GM20431 (cell line): ENCODE measurements at regions not wholly inside any gene's neighbourhood (a gene's known extent, or its start where the extent isn't known, plus 50 kb on each side); places are given as distances from the start of the nearest gene placed in this dataset.
"Not testable (repeated sequence)": the region's sequence is repeated elsewhere in the genome, so short reads cannot be mapped to it uniquely, and the experiment has no call there.

Experiments
- in situ Hi-C: fragments of 300-500 bp; cut with MseI, MboI; formaldehyde crosslinking; loops from one replicate; pipeline ENCODE4 v1.15.0; 2020; ENCODE audit warnings: low sequenced_read_pairs; ENCODE audit not compliant: unreplicated experiment

- in situ Hi-C loops = no loop called here
Observed at GRCh38 chrX:39248330-39248729, 447.1 kb downstream of the MID1IP1 start.

- in situ Hi-C loops = no loop called here
Observed at GRCh38 chrX:39249999-39250398, 448.7 kb downstream of the MID1IP1 start.

GRCh38 chrX:39251995-39252394, 450.7 kb downstream of the MID1IP1 start:
- in situ Hi-C loops = no loop called here

DNA sequence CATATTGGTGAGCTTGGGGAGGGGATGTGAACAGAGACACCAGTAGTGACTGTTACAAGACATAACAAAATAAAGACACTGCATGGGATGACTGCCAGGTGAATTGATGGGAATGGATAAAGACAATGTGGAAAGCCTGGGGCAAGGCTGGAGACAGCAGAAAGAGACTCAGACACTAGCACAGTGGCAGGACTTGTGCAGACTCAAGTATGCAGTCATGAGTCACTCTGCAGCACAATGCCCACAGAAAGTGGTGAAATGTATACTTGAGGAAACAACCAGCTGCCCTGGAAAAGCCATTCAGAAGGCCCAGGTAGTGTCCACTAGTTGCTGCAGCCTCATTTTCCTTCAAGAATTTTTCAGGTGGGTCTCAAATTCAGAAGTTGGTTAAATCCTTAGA, 452.3 kb downstream of the MID1IP1 start:
- in situ Hi-C loops = no loop called here

- in situ Hi-C loops = no loop called here
Observed at GRCh38 chrX:39258331-39258730, 457.1 kb downstream of the MID1IP1 start.

DNA sequence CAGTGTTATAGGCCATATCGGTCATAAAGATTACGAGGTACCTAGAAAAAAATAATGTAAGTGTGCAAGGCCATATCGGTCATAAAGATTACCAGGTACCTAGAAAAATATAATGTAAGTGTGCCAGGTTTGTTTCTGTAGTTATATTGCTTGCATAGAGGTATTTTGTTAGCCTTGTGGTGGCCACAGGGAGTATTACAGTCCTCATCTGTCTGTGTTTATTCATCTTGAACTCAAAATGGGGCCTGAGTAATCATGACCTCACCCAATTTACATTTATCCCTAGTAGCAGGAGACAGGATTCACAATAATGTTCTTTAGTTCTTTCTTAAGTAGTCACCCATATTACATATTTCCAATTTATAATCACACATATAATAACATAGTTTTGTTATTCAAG, 459.7 kb downstream of the MID1IP1 start:
- in situ Hi-C loops = no loop called here

GRCh38 chrX:39261446-39262147, 460.3 kb downstream of the MID1IP1 start:
- in situ Hi-C loops = no loop called here

- in situ Hi-C loops = no loop called here
Observed at GRCh38 chrX:39262641-39263040, 461.4 kb downstream of the MID1IP1 start.

DNA sequence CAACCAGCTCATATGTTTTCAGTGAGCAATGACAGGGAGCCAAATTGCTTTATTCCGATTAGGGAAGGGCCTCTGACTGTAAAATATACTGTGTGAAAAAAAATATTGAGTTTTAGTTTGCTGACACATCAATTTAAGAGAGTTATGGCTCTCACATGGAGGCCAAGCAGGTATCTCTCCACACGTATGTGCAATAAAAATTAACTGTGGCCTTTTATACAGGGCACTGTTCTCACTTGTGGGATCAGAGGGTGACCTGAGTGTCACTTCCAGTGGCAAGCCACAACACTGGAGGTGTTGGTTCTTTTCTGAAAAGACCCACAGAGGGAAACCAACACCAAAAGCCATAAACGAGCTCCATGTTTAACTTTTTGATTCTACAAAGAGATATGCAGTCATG, 462.8 kb downstream of the MID1IP1 start:
- in situ Hi-C loops = no loop called here

GRCh38 chrX:39267176-39267575, 465.9 kb downstream of the MID1IP1 start:
- in situ Hi-C loops = no loop called here

- in situ Hi-C loops = no loop called here
Observed at GRCh38 chrX:39268207-39268606, 466.9 kb downstream of the MID1IP1 start.

- in situ Hi-C loops = no loop called here
Observed at GRCh38 chrX:39275500-39276068, 474.3 kb downstream of the MID1IP1 start.

DNA sequence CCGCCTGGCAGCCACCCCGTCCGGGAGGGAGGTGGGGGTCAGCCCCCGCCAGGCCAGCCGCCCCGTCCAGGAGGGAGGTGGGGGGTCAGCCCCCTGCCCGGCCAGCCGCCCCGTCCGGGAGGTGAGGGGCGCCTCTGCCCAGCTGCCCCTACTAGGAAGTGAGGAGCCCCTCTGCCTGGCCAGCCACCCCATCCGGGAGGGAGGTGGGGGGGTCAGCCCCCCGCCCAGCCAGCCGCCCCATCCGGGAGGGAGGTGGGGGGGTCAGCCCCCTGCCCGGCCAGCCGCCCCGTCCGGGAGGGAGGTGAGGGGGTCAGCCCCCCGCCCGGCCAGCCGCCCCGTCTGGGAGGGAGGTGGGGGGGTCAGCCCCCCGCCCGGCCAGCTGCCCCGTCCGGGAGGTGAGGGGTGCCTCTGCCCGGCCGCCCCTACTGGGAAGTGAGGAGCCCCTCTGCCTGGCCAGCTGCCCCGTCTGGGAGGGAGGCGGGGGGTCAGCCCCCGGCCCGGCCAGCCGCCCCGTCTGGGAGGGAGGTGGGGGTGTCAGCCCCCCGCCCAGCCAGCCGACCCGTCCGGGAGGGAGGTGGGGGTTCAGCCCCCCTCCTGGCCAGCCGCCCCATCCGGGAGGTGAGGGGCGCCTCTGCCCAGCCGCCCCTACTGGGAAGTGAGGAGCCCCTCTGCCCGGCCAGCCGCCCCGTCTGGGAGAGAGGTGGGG, 476.6 kb downstream of the MID1IP1 start:
- in situ Hi-C loops = not testable (repeated sequence)

DNA sequence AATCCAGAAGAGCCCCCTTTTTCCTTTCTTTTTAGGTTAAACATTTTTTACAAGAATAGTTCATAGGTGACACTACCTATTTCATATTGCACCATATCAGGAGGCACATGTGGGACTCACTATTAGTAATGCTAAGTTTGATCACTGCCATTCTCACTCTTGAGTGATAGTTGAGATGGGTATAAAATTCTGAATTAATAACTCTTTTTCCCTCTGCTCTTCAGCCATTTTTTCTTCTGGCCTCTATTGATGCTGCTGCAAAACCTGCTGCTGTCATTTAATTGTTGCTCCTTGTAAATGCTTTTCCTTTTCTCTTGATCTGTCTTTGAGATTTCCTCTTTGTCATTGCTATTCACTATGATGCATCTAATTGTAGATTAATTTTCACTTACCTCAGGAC, 482.0 kb downstream of the MID1IP1 start:
- in situ Hi-C loops = no loop called here

GRCh38 chrX:39288592-39288991, 487.3 kb downstream of the MID1IP1 start:
- in situ Hi-C loops = no loop called here

DNA sequence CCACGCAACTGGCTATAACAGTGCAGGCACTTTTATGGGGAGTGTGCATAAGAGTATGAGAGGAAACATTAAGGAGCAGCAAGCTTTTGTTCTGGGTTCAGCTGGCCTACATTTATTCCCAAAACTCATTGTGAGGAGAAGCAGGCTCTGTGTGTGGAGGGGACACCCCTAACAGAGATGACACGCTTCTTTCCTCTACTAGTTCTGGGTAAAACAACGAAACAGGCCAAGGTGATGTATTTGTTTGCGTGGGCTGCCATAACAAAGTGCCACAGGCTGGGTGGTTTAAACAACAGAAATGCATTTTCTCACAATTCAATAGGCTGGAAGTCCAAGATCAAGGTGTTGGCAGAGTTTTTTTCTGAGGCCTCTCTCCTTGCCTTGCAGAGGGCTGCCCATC, 488.6 kb downstream of the MID1IP1 start:
- in situ Hi-C loops = no loop called here

DNA sequence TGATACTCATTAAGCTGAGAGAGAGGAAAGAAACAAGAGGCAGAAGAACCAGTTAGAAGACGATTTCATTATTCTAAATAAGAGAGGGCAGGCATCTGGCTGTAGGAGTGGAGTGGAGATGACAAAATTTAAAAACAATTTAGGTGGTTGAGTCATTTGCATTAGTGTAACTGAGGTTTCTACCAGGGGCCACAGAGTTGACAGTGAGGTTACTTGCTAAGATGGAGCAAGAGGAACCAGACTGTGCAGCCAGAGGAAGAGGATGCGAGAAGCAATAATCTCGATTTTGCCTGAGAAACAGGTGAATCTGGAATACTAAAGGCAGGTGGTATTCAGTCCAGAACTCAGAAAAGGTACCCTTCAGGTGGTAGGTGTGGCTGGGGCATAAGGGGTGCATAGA, 491.9 kb downstream of the MID1IP1 start:
- in situ Hi-C loops = no loop called here

- in situ Hi-C loops = no loop called here
Observed at GRCh38 chrX:39296472-39296871, 495.2 kb downstream of the MID1IP1 start.

DNA sequence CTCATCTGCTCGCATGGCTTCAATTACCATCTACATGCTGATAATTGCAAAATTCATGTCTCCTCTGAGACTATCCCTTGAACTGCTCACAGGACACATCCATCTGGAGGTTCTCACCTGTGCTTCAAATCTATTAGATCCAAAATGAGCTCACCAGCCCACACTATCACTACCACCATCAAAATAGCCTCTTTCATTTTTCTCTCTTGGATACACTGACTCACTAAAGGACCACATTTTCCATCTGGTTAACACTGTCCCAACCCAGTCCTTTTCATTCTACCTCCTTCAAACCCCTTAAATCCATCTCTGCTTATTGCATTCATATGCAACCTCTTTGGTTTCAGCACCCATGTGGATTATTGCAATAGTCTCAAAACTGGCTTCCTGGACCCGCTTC, 497.6 kb downstream of the MID1IP1 start:
- in situ Hi-C loops = no loop called here

- in situ Hi-C loops = no loop called here
Observed at GRCh38 chrX:39299615-39300014, 498.4 kb downstream of the MID1IP1 start.

- in situ Hi-C loops = no loop called here
Observed at GRCh38 chrX:39301036-39301435, 499.8 kb downstream of the MID1IP1 start.
